GM19238 (cell line): ENCODE measurements at regions not wholly inside any gene's neighbourhood (a gene's known extent, or its start where the extent isn't known, plus 50 kb on each side); places are given as distances from the start of the nearest gene placed in this dataset.
A peak's percentile ranks its signal among the peaks of the same experiment; 100 is the strongest.

ENCODE experiments used
- DNase-seq: peaks from one replicate; pipeline ENCODE4 v3.0.0; 2011; ENCODE audit warnings: low spot score; ENCODE audit not compliant: insufficient read length

DNA sequence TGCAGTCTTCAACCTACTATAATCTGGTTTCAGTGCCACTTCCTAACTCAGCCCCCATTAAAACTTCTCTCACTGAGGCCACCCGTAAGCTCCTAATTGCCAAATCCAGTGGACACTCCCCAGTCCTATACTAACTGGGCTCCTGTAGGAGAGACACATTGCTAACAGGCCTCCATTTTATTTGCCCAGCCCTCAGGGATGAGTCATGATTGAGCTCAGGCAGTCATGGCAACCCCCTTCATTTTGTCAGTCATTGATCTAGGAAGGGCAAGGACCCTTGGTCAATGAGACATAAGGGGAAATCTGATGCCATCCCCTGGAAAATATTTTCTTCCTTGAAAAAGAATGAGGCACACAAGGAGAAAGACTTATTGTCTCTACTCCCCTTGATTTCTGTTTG lies 70.1 kb upstream of the HIF1A start:
- no peak for DNase-seq

- no peak for DNase-seq
These were observed 67.7 kb upstream of the HIF1A start for GRCh38 chr14:61627612-61628011.

GRCh38 chr14:61628016-61628725 lies 67.1 kb upstream of the HIF1A start:
- no peak for DNase-seq

DNA sequence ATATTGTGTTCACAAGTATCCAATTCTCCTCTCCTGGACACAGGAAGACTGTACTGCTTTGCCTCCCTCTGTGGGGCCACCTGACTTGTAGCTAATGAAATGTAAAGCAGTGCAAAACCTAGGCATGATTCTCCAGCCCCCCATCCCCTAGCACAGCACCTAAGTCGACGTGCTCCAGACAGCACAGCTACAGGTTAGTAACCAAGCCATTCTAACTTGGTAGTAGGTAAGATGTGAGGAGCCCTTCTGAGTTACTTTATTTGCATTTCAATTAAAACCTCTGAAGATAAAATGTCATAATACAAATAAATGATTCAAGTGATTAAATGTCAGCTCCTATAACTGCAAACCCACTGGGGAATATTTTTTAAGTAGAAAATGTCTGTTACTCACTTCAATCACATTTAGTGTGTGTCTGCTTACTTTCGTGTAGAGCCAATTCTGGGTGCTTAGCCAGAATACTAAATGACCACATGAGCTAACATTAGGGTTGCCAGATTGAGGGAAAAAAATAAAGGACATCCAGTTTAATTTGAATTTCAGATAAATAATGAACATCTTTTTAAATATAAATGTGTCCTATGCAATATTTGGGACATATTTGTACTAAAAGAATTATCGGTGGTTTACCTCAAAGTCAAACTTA lies 64.8 kb upstream of the HIF1A start:
- DNase-seq, result no peak

- no peak for DNase-seq
These were observed 64.1 kb upstream of the HIF1A start for GRCh38 chr14:61631045-61631687.

- DNase-seq, result no peak
These were observed 62.9 kb upstream of the HIF1A start for GRCh38 chr14:61632401-61632800.

GRCh38 chr14:61632807-61633206 lies 62.5 kb upstream of the HIF1A start:
- no peak for DNase-seq

GRCh38 chr14:61636291-61636690 lies 59.0 kb upstream of the HIF1A start:
- no peak for DNase-seq

DNA sequence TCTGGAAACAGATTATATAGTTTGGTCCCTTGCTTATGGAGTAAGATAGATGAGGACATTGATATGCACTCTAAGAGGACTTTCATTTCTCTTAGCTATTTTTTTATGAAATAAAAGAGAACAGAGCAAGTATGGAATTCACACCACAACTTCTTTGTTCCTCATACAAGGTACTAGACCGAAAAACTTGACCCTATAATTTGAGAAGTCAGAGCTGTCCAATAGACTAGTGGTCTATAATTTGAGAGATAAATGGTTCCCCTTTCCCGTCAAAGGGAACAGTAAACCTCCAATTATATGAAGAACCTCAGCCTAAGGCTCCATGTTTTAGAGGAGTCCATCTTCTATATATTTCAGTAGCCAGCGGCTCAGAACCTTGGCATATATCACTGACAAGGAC lies 58.5 kb upstream of the HIF1A start:
- no peak for DNase-seq

GRCh38 chr14:61638595-61639387 lies 56.5 kb upstream of the HIF1A start:
- DNase-seq, result no peak

GRCh38 chr14:61640158-61641136 lies 54.9 kb upstream of the HIF1A start:
- no peak for DNase-seq

DNA sequence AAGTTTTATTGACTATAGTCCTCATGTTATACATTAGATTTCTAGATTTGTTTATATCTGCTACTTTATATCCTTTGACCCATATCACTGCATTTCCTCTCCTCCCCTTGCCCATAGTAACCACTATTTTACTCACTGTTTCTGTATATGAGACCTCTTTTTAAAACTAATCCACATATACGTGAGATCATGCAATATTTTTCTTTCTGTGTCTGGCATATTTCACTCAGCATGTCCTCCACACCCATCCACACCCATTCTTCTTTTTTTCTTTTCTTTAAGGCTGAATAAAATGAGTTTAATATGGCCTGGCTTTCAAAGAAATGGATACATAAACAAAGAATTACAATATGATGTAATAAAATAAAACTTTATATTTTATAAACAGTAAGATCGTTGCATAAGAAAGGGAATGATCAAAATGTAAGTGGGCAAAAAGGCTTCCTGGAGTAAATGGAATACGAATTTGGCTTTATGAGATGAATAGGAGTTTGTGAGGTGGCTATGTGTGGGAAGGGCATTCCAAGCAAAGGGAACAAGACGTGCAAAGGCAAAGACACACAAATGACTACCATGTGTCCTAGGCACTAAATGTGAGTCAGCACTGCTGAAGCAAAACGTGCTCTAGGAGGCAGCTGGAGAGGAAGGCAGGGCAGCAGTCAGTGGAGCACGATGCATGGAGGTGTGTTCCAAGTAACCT lies 53.2 kb upstream of the HIF1A start:
- DNase-seq, result no peak

- DNase-seq, result no peak
These were observed 52.7 kb upstream of the HIF1A start for GRCh38 chr14:61642614-61642982.

- no peak for DNase-seq
These were observed 51.8 kb upstream of the HIF1A start for GRCh38 chr14:61643555-61643954.

DNA sequence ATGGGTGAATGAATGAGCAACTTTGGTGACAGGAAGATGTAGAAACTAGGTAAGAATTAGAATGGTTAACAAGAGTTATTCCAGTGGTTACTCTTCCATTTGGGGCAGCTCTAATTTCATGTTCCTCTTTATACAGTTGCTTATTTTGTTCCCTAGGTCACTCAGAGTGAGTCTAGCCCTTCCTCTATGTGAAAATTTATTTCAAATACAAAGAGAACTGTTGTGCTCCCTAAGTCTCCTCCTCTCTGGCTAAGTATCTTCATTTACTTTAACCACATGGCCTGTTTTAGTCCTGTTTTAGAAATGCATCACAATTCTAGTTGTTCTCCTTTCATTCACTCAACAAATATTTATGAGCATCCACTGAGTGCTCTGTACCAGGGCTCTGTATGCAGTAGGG lies 51.1 kb upstream of the HIF1A start:
- DNase-seq, result no peak

- peak; percentile 28 for DNase-seq
These were observed 50.5 kb upstream of the HIF1A start for GRCh38 chr14:61644834-61645233.

DNA sequence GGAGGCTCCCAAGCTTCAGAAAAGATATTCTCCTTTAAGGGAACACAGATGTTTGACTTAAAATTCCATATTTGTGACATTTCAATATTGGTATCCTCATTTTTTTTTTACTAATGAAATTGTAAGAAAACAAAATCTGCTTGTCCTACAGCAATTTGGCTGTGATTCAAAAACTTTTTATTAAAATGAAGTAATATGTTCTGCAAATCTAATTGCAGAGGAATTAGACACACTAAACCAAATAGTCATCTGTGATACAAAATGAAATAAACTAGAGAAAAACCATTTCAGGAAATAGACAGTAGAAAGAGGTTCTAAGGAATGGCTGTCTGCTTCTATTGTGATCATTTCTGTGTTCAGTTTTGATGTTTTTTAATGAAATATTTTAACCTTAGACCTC lies 50.1 kb upstream of the HIF1A start:
- DNase-seq, result no peak
